Smooth muscle cell (in vitro differentiated cells): ENCODE measurements at regions not wholly inside any gene's neighbourhood (a gene's known extent, or its start where the extent isn't known, plus 50 kb on each side); places are given as distances from the start of the nearest gene placed in this dataset.

Experiments used
- DNase-seq: peaks from one replicate; lab custom pipeline; 2025; ENCODE audit not compliant: unreplicated experiment; lab: John Stamatoyannopoulos, UW
- H2AFZ ChIP-seq: fragments of 200-600 bp; sonication (generic); 2 replicates; pipeline ENCODE4 v1.6.0; 2016; ENCODE audit warnings: antibody characterized with exemption, low read depth, mild to moderate bottlenecking
- H3F3A ChIP-seq: fragments of 200-600 bp; sonication (generic); 2 replicates; pipeline ENCODE4 v1.6.0; 2017; ENCODE audit warnings: antibody characterized with exemption, low read depth
- H3K27ac ChIP-seq: fragments of 200-600 bp; sonication (generic); 2 replicates; pipeline ENCODE4 v1.5.1; 2016; ENCODE audit warnings: low read depth, mild to moderate bottlenecking
- H3K27me3 ChIP-seq: fragments of 200-600 bp; sonication (generic); 2 replicates; pipeline ENCODE4 v1.6.1; 2016; ENCODE audit warnings: low read depth, mild to moderate bottlenecking
- H3K36me3 ChIP-seq: fragments of 200-600 bp; sonication (generic); 2 replicates; pipeline ENCODE4 v1.5.1; 2016; ENCODE audit warnings: low read depth
- H3K4me1 ChIP-seq: fragments of 200-600 bp; sonication (generic); 2 replicates; pipeline ENCODE4 v1.5.1; 2016; ENCODE audit warnings: low read depth
- H3K4me2 ChIP-seq: fragments of 200-600 bp; sonication (generic); 2 replicates; pipeline ENCODE4 v1.6.0; 2016; ENCODE audit warnings: mild to moderate bottlenecking
- H3K4me3 ChIP-seq: fragments of 200-600 bp; sonication (generic); 2 replicates; pipeline ENCODE4 v1.5.1; 2016; ENCODE audit warnings: mild to moderate bottlenecking
- H3K79me2 ChIP-seq: fragments of 200-600 bp; sonication (generic); 2 replicates; pipeline ENCODE4 v1.6.0; 2016; ENCODE audit warnings: low read depth, mild to moderate bottlenecking
- H3K9ac ChIP-seq: fragments of 200-600 bp; sonication (generic); 2 replicates; pipeline ENCODE4 v1.6.0; 2016; ENCODE audit warnings: low read depth
- H3K9me3 ChIP-seq: fragments of 200-600 bp; sonication (generic); replicated peaks from 2 replicates; pipeline ENCODE4 v1.5.1; 2016; ENCODE audit warnings: low read depth
- H4K20me1 ChIP-seq: fragments of 200-600 bp; sonication (generic); 2 replicates; pipeline ENCODE4 v1.6.0; 2016; ENCODE audit warnings: low read depth
- WGBS: methylation state at CpG from one replicate; pipeline ENCODE4 v1.1.7; 2016; ENCODE audit warnings: low lambda C conversion rate; 5-methylcytosine and 5-hydroxymethylcytosine counted together
- TF ChIP-seq, protein P1 (sequence below): fragments of 200-600 bp; sonication (generic); IDR thresholded peaks from 2 replicates; pipeline ENCODE4 v1.5.1; 2017; ENCODE audit warnings: borderline replicate concordance, mild to moderate bottlenecking, antibody characterized with exemption; ENCODE audit not compliant: insufficient read depth, poor library complexity, severe bottlenecking

DNA sequence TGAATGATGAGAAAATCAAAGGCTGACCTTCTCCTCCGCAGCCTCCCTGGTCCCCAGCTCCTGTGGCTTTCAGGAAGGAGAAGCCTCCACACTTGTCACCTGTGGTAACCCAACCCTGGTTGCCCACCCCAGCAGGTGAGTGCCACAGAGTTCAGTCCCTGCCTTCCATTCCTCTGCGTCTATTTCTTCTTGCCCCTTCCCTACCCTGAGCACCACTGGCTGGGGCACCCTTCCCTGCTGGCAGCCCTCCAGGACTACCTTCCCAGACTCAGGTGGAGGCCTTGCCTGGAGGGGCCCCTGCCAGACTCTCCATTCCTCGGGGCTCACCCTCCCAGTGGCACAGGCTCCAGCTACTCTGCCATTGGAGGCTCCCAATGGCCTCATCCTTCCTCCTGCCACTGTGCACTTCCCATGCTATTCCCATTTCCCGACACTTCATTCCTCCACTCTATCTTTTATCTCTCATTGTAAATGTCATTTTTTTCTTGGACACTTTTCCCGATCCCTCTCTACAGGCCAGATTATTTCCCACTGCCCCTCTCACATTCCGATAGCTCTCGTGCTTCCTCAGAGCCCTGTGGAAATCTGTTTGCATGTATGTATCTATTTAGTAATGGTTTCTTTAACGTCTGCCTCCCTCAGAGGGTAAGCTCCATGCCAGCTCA is 90.6 kb upstream of the PCBD1 start:
- no peak overlapping the region for H3K4me2 ChIP-seq
- H3K79me2 ChIP-seq, result no peaks in the 10 kb centered on the region
- H3K4me1 ChIP-seq, result no peaks in the 10 kb centered on the region
- 82% methylated on average over 8 of the region's 8 CpGs for WGBS
- H3K9ac ChIP-seq, result no peak overlapping the region
- no peaks in the 10 kb centered on the region for H3K9me3 ChIP-seq
- DNase-seq, result no peak
- no peaks in the 10 kb centered on the region for H3F3A ChIP-seq
- H3K27me3 ChIP-seq, result no peaks in the 10 kb centered on the region
- no peaks in the 10 kb centered on the region for H3K36me3 ChIP-seq
- TF ChIP-seq, protein P1, sequence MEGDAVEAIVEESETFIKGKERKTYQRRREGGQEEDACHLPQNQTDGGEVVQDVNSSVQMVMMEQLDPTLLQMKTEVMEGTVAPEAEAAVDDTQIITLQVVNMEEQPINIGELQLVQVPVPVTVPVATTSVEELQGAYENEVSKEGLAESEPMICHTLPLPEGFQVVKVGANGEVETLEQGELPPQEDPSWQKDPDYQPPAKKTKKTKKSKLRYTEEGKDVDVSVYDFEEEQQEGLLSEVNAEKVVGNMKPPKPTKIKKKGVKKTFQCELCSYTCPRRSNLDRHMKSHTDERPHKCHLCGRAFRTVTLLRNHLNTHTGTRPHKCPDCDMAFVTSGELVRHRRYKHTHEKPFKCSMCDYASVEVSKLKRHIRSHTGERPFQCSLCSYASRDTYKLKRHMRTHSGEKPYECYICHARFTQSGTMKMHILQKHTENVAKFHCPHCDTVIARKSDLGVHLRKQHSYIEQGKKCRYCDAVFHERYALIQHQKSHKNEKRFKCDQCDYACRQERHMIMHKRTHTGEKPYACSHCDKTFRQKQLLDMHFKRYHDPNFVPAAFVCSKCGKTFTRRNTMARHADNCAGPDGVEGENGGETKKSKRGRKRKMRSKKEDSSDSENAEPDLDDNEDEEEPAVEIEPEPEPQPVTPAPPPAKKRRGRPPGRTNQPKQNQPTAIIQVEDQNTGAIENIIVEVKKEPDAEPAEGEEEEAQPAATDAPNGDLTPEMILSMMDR, result no peak
- no peak overlapping the region for H3K4me3 ChIP-seq
- H2AFZ ChIP-seq, result no peak overlapping the region
- H4K20me1 ChIP-seq, result no peaks in the 10 kb centered on the region
- H3K27ac ChIP-seq, result no peak overlapping the region

DNA sequence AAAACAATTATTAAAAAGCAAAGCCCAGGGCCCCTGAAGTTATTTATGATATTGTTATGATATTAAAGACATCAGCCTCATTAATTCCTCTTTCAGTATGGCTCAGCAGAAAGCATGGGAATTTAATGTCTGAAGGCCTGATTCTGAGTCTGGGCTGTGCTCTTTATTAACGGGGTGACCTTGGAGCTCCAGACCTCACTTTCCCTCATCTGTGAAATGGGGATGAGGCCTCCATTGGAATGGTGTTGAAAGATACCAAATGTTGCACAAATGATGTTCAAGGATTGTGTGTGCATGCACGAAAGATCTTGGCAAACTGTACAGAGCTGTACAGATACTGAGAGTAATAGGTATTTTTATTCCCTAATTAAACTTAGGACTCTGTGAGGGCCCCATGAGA is 92.3 kb upstream of the PCBD1 start:
- H2AFZ ChIP-seq, result no peak overlapping the region
- no peaks in the 10 kb centered on the region for H3K9me3 ChIP-seq
- H3K4me1 ChIP-seq, result no peaks in the 10 kb centered on the region
- no peaks in the 10 kb centered on the region for H4K20me1 ChIP-seq
- H3K27ac ChIP-seq, result no peak overlapping the region
- no peak for DNase-seq
- H3K36me3 ChIP-seq, result no peaks in the 10 kb centered on the region
- H3F3A ChIP-seq, result no peaks in the 10 kb centered on the region
- no peak overlapping the region for H3K9ac ChIP-seq
- no peaks in the 10 kb centered on the region for H3K79me2 ChIP-seq
- no peaks in the 10 kb centered on the region for H3K27me3 ChIP-seq
- no peak overlapping the region for H3K4me3 ChIP-seq
- WGBS, result 86% methylated on average over 2 of the region's 2 CpGs
- TF ChIP-seq, protein P1, result no peak
- H3K4me2 ChIP-seq, result no peak overlapping the region

DNA sequence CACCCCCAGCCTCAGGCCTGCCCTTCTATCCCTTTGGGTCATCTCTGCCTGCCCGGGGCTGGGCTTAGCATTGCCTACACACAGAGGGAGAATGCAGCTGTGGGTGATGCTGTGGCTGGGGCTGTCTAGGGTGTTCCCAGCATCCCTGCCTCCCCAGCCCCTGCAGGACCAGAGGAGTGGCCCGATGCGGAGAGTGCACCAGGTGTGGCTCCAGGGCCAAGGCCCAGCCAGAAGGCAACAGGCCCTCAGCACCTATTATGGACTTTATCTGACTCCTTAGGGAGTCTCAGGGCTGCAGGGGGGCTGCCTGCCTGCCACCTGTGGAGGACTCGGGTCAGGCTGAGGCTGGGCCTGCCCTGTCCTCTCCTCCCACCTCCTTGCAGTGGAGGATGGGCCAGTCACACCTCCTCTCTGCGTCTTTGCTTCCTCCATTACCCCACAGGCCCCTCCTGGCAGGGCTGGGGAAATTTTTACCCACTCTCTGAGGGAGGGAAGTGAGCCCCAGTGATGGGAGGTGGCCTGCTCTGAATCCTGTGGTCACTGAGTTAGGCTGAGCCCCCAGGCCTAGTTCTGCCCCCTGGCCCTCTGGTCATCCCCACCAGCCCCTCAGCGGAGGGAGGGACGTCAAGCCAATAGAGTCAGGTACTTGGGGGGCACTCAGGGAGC is 92.9 kb upstream of the PCBD1 start:
- Histone ChIP-seq H3K27me3 (no peaks in the 10 kb centered on the region), H3F3A (no peaks in the 10 kb centered on the region), H2AFZ (no peak overlapping the region), H3K36me3 (no peaks in the 10 kb centered on the region), H3K4me2 (no peak overlapping the region), H3K4me1 (no peaks in the 10 kb centered on the region), H3K9ac (no peak overlapping the region), H3K4me3 (no peak overlapping the region), H3K9me3 (no peaks in the 10 kb centered on the region), H3K79me2 (no peaks in the 10 kb centered on the region), H3K27ac (no peak overlapping the region), H4K20me1 (no peaks in the 10 kb centered on the region)
- no peak for DNase-seq
- TF ChIP-seq, protein P1, result no peak
- 91% methylated on average over 7 of the region's 7 CpGs for whole genome bisulfite sequencing

DNA sequence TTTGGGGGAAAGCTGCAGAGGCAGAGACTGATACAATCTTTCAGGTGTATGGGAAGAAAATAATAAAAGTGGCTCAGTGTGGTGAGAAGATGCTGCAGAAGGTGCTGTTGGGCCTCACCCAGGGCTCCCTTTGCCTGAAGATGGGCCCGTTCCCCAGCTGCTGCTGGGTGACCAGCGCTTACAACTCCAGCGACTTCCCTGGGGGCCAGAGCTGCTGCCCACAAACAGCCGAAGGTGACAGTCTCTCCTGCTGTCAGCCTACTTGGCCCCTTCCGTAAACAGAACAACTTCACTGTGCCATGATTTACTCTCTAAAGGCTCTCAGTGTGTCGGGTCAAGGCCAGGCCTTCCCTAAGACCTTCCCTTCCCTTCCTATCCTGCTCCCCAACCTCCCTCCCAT is 93.6 kb upstream of the PCBD1 start:
- Histone ChIP-seq H3K27ac (no peak overlapping the region), H3K79me2 (no peaks in the 10 kb centered on the region), H3K4me3 (no peak overlapping the region), H4K20me1 (no peaks in the 10 kb centered on the region), H3K9me3 (no peaks in the 10 kb centered on the region), H3F3A (no peaks in the 10 kb centered on the region), H3K36me3 (no peaks in the 10 kb centered on the region), H3K4me2 (no peak overlapping the region), H3K9ac (no peak overlapping the region), H2AFZ (no peak overlapping the region), H3K27me3 (no peaks in the 10 kb centered on the region), H3K4me1 (no peaks in the 10 kb centered on the region)
- no peak for DNase-seq
- TF ChIP-seq, protein P1, result no peak
- WGBS, result 93% methylated on average over 6 of the region's 6 CpGs
